ENCODE measurements at regions not wholly inside any gene's neighbourhood (a gene's known extent, or its start where the extent isn't known, plus 50 kb on each side); places are given as distances from the start of the nearest gene placed in this dataset.
A peak's percentile ranks its signal among the peaks of the same experiment; 100 is the strongest.

DNA sequence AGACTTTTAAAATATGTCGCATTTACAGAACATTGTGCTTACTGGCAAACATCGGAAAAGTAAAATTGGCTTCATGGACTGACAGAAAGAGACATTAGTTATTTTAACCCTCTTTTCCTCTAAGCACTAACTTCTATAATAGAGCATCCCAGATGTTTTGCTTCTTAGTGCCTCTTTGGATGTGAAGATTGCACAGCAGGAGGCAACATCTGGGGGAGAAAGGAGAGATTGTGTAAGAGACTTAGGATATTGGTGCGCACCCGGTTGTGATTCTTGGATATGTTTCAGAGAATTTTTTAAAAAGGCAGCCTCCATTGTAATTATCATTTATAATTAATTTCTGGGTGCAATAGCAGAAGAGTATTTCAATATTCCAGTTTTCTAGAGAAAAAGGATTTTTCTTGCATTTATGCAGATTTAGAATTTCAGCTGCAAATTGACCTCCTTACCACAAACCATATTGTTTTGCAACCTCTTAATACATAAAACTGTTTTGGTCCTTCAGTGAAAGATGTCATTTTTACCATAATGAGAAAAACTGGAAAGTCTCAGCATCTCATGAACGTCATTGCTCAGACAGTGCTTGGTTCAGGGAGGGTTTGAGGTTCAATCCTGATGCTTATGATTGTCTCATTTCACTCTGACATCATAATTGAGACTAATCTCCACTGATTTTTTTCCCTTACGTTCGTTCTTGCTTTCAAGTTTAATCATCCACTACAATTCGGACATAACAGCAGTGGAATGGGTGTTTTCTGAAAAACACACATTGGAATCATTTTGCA, 404.3 kb downstream of the ZNF521 start:
- no peak overlapping the region for H3K4me3 ChIP-seq (ENCODE audit: control insufficient read depth, low read depth, low read length)
- TF ChIP-seq CTCF (conservative IDR thresholded peaks at IDR 0.05; ENCODE audit: control insufficient read depth, insufficient read depth, low read depth, low read length): no peak
- DNase-seq (ENCODE audit: low read depth): peak; percentile 56

DNA sequence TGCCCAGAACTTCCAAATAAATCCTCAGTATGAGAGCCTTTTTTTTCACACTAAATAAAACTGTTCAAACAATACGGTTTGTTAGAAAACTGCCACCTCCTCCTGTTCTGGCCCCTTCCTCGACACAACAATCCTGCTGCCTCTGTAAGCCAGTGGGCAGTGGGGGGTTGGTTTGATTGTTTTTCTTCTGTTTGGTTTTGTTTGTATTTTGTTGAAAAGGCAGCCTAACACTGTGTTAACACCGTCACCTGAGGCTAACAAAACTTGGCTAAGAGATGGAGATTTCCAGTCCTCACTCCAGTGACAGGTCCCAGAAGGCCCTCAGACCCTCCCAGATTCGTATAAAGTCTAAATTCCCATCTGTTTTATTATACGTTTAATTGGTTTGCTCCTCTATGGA, 402.1 kb downstream of the ZNF521 start:
- H3K4me3 ChIP-seq (ENCODE audit: control insufficient read depth, low read depth, low read length): no peak overlapping the region
- no peak for TF ChIP-seq CTCF (conservative IDR thresholded peaks at IDR 0.05; ENCODE audit: control insufficient read depth, insufficient read depth, low read depth, low read length)
- DNase-seq (ENCODE audit: low read depth): no peak

GRCh38 chr18:24954341-24954740, 397.6 kb downstream of the ZNF521 start:
- no peak for TF ChIP-seq CTCF (conservative IDR thresholded peaks at IDR 0.05; ENCODE audit: control insufficient read depth, insufficient read depth, low read depth, low read length)
- H3K4me3 ChIP-seq (ENCODE audit: control insufficient read depth, low read depth, low read length): no peak overlapping the region
- DNase-seq (ENCODE audit: low read depth): no peak

DNA sequence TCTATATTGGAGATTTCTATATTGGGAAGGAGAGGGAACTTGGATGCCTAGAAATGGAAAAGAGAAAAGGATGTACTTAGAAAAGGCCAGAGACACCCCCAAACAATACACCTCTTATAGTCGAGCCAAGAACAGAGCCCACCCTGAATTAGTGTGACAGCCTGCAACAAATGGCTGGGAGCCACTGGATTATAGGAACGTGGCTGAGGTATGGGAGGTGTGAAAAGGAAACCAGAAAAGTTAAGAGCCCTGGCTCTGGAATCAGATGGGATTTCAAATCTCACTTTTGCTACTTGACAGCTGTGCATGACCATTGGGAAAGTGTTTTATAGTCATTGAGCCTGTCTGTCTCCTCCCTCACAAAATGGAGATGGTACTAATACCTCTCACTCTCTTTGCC, 394.0 kb downstream of the ZNF521 start:
- no peak overlapping the region for H3K4me3 ChIP-seq (ENCODE audit: control insufficient read depth, low read depth, low read length)
- DNase-seq (ENCODE audit: low read depth): no peak
- no peak for TF ChIP-seq CTCF (conservative IDR thresholded peaks at IDR 0.05; ENCODE audit: control insufficient read depth, insufficient read depth, low read depth, low read length)

- H3K4me3 ChIP-seq (ENCODE audit: control insufficient read depth, low read depth, low read length): no peak overlapping the region
- no peak for TF ChIP-seq CTCF (conservative IDR thresholded peaks at IDR 0.05; ENCODE audit: control insufficient read depth, insufficient read depth, low read depth, low read length)
- no peak for DNase-seq (ENCODE audit: low read depth)
These were observed 392.9 kb downstream of the ZNF521 start for GRCh38 chr18:24959051-24959476.

- TF ChIP-seq CTCF (conservative IDR thresholded peaks at IDR 0.05; ENCODE audit: control insufficient read depth, insufficient read depth, low read depth, low read length): no peak
- H3K4me3 ChIP-seq (ENCODE audit: control insufficient read depth, low read depth, low read length): no peak overlapping the region
- DNase-seq (ENCODE audit: low read depth): peak; percentile 36
These were observed 387.8 kb downstream of the ZNF521 start for GRCh38 chr18:24964216-24964615.

All from fibroblast of mammary gland (primary cell).